ENCODE measurements at regions not wholly inside any gene's neighbourhood (a gene's known extent, or its start where the extent isn't known, plus 50 kb on each side); places are given as distances from the start of the nearest gene placed in this dataset.
"Not testable (repeated sequence)": the region's sequence is repeated elsewhere in the genome, so short reads cannot be mapped to it uniquely, and the experiment has no call there.

- not testable (repeated sequence) for DNase-seq (ENCODE audit: low read depth); H3K4me3 ChIP-seq (ENCODE audit: low read depth, low read length)
- TF ChIP-seq, protein P1, sequence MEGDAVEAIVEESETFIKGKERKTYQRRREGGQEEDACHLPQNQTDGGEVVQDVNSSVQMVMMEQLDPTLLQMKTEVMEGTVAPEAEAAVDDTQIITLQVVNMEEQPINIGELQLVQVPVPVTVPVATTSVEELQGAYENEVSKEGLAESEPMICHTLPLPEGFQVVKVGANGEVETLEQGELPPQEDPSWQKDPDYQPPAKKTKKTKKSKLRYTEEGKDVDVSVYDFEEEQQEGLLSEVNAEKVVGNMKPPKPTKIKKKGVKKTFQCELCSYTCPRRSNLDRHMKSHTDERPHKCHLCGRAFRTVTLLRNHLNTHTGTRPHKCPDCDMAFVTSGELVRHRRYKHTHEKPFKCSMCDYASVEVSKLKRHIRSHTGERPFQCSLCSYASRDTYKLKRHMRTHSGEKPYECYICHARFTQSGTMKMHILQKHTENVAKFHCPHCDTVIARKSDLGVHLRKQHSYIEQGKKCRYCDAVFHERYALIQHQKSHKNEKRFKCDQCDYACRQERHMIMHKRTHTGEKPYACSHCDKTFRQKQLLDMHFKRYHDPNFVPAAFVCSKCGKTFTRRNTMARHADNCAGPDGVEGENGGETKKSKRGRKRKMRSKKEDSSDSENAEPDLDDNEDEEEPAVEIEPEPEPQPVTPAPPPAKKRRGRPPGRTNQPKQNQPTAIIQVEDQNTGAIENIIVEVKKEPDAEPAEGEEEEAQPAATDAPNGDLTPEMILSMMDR (IDR thresholded peaks at IDR 0.05; ENCODE audit: low read depth, low read length, missing control alignments), result peak; percentile 14
Observed at GRCh38 chr1:223907943-223908587, 62.3 kb upstream of the TP53BP2 start.

- not testable (repeated sequence) for H3K4me3 ChIP-seq (ENCODE audit: low read depth, low read length); DNase-seq (ENCODE audit: low read depth)
Observed at GRCh38 chr1:223903221-223903620, 57.5 kb upstream of the TP53BP2 start.

- not testable (repeated sequence) for DNase-seq (ENCODE audit: low read depth); H3K4me3 ChIP-seq (ENCODE audit: low read depth, low read length)
Observed at GRCh38 chr1:223899775-223900174, 54.0 kb upstream of the TP53BP2 start.

DNA sequence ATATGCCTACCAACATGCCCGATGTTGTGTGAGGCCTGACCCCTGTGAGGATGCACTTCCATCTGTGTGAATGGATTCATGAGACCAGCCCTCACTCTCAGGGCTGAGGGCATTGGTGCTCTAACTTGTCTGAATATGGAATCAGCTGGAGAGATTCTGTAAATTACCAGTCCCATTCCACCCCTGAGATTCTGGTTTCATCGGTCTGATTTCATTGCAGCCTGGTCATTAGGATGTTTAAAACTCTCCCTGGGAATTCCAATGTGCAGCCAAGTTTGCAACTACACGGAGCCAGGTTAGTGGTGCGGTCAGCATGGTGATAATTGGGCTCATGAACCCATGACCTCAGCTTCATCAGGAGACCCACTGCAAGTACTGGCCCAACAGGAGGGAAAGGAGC lies 51.4 kb upstream of the TP53BP2 start:
- DNase-seq (ENCODE audit: low read depth), result not testable (repeated sequence)

GRCh38 chr1:223895950-223896349 lies 50.2 kb upstream of the TP53BP2 start:
- not testable (repeated sequence) for H3K4me3 ChIP-seq (ENCODE audit: low read depth, low read length); DNase-seq (ENCODE audit: low read depth)

More for the DNA sequence above, 51.4 kb upstream of the TP53BP2 start:
- not testable (repeated sequence) for H3K4me3 ChIP-seq (ENCODE audit: low read depth, low read length)

Data from GM12864 (cell line).